ENCODE measurements at regions not wholly inside any gene's neighbourhood (a gene's known extent, or its start where the extent isn't known, plus 50 kb on each side); places are given as distances from the start of the nearest gene placed in this dataset.
"Not testable (repeated sequence)": the region's sequence is repeated elsewhere in the genome, so short reads cannot be mapped to it uniquely, and the experiment has no call there.

DNA sequence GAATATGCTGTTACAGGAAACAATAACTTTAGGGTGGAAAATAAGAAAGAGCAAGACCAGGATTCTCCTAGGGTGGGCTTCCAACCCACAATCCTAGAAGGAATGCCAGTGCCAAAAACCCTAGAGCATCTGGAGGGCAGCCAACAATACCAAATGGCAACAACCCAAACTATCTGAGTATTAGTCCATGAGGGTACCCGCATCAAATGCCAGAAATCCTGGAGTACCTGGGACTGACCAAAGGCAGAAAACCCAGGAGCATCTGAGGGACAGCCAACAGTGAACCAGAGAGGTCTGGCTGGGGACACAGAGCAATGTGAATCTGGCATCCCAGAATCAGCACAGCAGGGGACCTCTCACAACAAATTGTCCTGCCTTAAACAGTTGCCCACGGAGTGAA is 126.3 kb downstream of the SCG2 start:
- DNase-seq: no peak

DNA sequence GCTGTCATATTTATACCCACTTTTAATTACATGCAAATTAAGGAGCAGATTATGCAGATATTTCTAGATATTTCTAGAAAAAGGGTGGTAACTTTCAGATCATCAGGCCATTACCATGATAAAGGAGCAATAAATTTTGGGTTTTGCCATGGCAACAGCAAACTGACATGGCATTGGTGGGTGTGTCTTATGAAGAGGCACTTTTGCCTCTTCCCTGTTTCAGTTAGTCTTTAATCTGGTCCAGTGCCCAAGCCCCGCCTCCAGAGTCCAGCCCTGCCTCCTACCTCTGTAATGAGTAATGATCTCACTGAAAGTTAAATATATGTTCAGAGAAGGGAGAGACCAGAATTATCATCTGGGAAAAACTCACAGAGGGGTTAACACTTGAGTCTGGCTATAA is 124.8 kb downstream of the SCG2 start:
- DNase-seq: no peak

DNA sequence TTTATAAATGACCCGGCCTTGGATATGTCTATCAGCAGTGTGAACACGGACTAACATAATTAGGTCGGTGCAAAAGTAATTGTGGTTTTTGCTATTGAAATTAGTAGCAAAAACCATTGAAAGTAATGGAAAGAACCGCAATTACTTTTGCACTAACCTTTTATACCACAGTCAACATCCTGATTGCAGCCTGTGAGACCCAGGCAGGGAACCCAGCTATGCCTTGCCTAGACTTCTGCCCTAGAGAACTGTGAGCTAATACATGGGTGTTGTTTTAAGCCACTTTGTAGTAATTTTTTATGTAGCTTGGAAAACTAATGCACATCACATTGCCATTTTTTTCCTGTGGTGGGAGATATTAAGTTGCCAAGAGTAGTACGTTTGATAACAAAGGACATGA is 120.7 kb downstream of the SCG2 start:
- DNase-seq: no peak

DNA sequence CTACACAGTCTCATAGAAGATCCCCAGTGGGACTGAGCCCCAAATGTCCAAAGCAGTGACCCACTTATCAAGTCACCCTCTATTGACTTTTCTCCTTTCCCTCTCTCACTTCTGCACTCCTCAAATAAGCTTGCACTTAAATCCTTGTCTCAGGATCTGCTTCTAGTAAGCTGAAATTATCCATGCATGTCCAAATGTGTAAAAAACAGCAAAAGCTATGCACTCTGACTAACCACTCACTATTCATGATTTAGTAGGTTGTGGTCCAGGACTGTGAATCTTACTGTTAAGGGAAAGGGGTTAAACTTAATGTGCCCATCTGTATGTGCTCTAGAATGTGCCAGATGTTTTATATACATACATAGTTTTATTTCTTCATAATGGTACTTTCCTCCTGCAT is 115.4 kb downstream of the SCG2 start:
- no peak for DNase-seq

DNA sequence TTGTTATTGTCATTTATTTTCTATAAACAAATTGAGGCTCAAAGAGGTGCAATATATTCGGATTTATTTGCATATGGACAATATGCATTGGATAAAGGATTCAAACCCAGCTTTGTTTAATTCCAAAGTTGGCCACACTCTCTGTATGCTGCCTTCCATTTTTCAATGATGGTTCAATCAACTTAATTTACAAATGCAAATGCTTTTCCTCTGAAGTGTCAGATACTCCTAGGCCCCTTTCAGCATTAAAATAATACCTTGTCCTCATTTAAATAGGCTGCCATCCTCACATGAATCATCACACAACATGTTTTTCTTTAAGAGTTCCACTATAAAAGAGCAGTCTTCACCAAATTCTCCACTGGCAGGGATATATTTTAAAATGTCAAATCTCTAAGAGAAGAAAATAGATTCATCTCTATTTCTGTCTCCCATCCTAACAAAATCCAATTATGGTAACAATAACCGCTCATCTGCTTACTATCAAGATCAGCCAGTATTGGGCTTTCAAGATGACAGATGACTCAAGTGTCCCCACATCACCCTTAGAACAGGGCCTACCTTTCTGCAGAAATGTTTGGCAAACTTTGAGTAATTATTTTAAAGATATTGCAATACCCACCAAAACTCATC is 114.8 kb downstream of the SCG2 start:
- DNase-seq: no peak

DNA sequence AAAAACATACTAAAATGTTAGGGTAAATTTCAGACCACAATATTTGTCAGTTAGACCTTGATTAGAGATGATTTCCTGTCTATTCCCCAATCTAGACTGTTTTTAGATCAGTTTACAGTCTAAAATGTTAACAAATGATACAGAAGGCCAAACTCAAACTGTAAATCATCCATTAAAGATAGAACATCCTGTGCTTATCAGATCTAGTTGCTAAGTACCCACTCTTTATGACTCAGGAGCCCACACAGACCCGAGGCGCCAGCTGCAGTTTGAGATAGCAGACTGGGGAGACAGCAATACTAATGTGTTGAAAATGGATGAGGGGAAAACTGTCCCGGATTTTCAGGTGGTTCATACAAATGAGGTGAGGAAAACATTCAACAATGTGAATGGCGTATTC is 113.3 kb downstream of the SCG2 start:
- no peak for DNase-seq

DNA sequence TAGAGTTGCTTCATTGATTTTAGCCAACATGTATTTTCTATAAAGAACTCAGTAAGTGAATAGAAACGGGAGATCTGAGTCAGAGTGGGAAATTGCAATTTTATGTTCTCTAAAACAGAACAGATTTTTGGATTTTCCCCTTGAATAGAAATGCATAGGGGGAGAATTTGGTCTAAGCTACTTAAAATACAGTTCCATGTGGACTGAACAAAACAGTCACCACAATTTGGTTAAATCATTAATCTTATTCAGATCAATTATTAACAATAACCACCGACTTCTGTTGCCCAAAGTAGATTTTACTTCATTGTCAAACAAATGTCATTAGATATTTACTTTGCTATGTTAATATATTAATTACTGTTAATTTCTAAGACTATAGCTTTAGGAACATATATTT is 107.7 kb downstream of the SCG2 start:
- no peak for DNase-seq

DNA sequence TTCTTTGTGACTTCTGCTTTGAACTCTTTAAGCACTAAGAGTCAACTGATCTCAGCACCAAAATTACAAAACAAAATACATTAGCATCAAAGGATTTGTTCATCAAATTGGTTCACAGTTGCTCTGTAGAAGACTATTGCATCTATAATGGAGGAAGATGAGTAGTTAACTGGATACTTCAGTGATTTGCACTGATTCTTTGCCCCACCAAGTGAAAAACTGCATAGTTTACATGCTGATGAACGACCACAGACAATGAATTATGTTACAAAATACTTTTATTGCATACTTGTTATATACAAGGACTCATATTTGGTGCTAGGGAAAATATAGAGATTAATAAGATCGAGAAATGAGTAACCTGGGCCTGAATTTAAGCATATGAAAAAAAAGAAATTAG is 107.2 kb downstream of the SCG2 start:
- DNase-seq: no peak

DNA sequence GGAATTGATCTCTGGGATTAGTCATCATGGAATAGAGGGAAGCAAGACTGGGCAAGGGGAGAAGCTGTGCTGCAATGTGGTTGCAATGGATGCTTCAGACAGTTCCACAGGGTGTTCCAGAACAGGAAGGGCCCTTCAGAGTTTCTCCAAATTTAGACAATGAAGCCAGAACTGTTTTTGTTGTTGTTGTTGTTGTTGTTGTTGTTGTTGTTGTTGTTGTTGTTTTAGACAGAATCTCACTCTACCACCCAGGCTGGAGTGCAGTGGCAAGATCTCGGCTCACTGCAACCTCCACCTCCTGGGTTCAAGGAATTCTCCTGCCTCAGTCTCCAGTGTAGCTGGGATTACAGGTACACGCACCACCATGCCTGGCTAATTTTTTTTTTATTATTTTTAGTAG is 105.3 kb downstream of the SCG2 start:
- not testable (repeated sequence) for DNase-seq

DNA sequence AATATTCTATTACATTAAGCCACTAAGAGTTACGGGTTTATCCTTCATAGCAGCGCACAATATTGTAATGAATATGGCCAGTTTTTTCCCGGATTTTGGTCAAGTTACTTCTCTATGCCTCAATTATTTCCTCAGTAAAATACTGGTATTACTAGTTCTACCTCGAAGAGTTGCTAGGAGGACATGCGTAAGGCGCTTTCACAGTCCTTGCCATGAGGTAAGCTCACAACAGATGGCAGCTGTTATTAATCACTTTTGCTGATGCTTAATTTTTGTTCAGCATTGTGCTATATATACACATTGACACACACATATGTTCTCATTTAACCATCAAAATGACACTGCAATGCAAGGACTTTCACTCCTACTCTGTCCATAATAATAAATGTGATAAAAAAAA is 101.5 kb downstream of the SCG2 start:
- DNase-seq: no peak

DNA sequence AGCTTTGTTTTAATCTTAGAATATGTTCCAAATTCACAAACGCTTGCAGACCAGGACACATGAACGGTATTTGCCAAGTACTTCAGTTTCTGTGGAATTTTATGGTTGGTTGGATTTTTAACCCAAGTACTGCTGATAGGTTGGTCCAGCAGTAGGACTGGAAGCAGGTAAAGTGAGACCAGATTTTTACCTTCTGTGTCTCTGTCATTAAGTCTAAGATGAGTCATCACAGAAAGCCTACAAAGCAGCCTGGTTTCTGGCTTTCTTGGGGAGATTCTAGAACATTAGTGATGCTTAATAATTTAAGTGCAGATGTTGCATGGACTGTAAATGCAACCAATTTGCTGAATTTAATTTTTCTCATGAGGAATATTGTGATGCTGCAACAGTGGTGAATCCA is 100.5 kb downstream of the SCG2 start:
- DNase-seq: no peak

DNA sequence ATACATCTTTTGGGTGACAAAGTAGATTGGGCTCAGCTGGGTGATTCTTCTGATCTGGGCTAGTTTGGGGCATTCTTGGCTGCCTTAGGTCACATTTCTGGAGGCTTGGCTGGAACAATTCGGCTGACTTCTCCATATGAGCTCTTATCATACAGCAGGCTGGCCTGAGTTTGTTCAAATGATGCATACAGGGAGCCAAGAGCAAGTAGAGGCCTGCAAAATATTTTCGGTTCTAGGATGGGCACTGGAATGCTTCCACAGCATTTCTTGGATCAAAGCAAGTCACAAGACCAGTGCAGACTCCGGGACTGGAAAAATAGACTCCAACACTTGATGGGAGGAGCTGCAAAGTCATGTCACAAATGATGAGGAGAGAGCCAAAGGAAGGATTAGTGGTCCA is 98.4 kb downstream of the SCG2 start:
- DNase-seq: no peak

DNA sequence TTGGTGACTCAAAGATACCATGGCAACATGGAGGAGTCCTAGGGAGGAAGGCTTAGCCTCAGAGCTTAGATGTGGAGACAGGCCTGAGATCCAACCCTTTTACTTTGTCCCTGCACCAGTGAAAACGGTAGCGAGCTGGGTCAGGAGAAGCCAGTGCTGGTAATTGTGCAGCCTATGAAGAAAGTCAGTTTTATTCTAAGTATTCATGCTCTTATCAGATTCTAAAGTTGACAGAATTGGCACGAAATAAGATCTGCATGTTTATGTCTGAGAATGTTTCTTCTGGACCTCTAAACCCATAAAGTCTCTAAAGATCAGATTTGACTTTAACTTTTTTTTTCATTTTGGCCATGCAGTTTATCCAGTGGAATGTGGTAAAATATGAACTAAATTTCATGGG is 93.8 kb downstream of the SCG2 start:
- no peak for DNase-seq

DNA sequence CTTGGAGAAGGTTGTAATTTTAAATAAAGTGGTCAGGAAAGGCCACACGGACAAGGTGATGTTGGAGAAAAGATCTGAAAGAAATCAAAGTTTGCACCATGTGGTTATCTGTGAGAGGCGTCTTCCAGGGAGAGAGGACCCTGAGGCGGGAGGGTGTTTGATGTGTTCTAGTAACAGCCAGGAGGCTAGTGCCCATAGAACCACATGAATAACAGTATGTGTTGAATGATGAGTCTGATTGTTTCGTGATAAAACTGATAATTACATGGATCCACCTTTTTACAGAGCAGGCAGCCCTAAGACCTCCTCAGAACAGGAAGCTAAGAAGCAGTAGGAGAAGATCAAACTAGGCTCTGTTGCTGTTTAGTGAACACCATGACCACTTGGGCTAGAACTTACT is 91.4 kb downstream of the SCG2 start:
- DNase-seq: no peak

DNA sequence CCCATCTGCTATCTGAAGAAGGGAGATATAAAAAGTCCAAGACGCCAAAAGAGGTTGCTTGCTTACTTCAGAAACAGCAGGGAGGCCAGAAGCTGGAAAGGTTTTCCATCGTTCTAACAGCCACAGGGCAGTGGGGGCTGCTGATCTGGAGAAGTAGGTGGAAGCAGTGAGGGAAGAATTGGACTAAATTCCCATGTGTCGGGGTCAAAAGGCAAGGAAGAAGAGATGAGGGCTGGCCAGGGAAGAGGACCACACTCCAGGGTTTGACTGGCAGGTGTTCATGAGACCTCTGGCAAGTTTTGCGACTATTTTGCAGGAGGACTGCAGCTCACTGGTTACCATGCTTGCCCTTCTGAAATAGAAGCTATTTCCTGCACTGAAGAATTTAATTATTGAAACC is 91.0 kb downstream of the SCG2 start:
- no peak for DNase-seq

DNA sequence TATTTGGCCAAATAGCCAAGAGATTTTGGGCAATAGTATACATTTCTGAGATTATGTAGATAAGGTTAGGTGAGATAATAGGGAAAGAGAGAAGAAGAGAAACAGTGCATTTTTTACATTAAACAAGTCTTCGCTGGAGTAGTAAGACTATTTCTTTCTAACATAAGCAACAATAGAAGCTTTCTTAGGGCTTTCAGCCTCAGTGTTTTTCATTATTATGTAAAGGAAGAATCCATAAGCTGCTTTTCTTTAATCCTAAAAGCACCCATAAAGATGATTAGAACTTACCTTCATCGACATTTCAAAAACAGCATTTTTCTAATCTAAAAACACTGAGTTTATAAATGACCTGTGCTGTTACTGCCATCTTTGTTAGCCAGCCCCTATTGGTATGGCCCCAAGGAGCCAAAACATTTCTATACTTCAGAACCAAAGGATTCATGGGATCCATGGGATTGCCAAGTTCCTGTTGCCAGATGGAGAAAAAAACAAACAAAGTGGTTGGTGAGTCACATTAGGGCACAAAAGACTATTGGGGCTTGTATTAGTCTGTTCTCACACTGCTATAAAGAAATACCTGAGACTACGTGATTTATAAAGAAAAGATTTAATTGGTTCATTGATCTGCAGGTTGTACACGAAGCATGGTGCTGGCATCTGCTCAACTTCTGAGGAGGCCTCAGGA is 88.2 kb downstream of the SCG2 start:
- DNase-seq: no peak

DNA sequence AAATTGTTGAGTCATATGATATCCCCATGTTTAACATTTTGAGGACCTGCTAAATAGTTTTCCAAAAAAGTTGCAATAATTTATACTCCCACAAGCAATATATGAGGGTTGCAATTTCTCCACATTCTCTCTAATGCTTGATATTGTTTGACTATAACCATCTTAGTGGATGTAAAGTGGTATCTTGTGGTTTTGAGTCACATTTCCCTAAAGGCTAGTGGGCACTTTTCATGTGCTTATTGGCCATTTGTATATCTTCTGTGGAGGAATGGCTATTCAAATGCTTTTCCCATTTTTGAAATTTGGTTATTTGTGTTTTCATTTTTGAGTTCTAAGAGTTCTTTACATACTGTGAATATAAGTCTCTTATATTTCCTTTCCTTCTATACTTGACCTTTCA is 82.7 kb downstream of the SCG2 start:
- DNase-seq: no peak

DNA sequence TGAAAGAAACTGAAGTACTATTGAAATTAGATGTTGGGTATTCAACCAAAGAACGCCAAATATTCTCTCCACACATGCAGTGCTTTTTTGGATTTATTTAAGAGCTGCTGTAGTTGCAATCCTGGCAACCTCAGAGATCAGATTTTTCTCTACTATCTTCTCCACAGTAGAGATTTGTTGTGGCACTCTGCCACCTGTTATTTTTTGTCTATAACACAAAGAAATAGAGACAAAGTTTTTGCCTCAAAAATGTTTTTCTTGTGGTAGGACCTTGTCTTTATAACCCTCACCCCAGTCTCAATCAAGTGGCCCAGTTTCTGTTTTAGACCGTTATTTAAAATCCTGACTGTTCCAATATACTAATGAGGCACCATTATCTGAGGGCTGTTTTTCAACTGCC is 79.4 kb downstream of the SCG2 start:
- DNase-seq: no peak

DNA sequence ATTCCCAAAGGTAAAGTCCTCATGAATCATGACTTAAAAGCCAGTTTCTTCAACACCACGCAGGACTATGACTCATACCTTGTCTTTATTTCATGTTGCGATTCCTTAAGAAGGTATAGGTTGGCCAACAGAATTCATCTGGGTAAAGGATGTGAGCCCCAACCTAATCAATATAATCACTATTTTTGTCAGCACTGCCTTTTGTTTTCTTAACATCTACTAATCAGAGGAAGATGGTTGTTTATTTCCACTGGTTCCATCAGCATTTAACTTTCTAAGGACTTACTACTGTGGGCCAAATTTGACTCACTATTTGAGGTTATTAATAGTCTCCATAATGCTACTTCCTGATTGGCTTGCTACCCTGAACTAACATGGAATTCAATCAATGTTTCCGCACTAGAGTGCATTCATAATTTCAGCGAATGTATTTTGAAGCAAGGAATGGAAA is 78.6 kb downstream of the SCG2 start:
- DNase-seq: no peak

DNA sequence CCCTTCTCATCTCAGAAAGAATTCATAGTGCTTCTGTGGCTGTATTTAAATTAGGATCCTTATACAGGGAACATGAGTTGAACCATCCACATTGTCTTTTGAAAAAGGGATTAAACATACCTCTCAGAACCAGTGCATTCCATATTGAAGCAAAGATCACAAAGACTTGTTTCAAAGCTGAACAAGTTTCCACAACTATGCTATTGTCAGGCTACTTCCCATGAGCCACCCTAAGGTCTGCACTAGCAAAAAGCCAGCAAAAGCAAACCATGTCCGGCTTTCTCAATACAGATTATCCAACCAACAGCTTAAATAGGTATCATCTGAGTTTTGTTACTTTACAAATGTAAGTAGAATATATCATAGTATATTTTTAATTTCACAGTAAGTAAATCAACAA is 78.1 kb downstream of the SCG2 start:
- no peak for DNase-seq

DNA sequence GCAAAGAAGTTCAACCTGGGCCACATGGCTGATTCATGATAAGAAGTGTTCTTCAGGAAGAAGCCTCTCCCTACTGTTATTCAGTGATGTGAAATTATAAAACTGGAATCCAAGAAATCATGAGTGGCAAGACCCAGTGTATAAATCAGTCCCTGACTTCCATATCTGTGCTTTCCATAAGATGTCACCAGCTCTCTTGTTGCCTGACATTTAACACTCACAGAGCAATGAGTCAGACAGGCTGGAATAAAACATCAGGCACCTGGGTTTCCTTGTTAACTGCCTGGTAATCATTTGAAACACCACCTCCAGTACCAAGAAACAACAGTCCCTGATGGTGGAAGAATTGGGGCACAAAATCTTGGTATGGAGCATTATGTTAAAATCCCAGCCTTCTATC is 76.1 kb downstream of the SCG2 start:
- no peak for DNase-seq

DNA sequence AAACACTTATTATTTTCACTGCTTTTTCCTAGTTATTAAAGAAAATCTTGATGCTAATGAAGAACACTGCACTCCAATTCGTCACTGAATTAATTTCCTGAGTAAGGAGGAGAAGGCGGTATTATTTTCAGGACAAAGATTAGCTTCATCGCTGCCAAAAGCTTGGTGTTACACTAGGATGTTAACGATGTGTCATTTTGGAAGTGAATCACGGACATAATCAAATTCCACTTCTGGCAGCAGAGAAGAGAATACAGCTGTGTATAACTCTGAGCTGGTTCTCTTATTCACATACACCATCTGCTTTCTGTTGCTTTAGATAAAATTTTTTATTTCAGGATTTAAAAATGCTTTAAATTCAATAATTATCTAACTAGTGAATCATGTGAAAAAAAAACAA is 74.1 kb downstream of the SCG2 start:
- no peak for DNase-seq

DNA sequence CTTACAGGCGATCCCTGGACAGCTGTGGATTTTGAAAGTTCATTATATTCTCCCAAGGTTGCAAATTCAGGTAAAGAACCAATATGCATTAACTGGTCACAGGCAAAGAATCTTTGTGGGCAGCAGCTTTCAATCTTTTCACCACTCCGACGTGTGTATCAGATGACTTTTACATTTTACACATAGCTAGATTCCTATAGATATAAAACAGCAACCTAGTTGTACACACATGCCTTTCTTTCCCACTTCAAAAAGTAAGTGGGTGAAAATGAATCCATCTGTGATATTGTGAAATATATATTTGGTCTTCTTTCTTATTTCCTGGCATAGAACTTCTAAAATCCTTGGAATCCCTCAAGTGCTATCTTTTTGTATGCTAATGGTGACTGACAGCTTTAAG is 72.5 kb downstream of the SCG2 start:
- DNase-seq: no peak

DNA sequence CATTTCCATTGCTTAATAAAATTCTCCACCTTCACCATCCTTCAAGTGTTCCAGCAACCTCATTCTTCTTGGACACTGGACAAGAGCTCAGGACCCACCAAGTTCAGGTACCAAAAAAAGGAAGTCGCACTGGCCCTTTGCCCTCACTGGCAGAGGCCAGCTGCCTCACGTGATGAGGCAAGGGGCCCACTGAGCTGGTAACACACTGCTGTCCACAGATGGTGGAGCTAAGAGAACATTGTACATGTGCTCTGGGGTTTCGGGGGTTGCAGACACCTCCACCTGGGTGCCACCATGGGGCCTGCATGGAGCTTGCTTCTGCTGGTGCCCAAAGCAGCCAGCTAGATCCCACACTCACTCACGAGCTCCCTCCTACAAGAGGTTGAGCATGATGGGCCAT is 71.3 kb downstream of the SCG2 start:
- no peak for DNase-seq

DNA sequence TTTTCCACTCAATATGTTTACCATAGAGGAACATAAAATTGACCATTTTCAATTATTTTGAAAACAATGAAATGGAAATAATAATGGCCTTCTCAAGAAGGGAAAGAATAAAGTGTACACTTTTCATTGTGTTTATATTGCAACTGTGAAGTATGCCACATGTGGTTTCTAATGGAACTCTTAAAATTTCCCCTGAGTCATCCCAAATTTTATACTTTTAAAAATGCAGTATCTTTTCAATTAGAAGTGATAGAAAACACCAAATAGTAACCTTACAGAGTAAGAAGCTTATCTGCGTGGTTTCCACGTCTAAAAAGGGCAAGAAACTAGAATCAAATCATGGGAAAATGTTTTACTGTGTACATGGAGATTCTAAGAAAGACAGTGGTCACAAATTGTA is 70.0 kb downstream of the SCG2 start:
- no peak for DNase-seq

All from right hindlimb (tissue), 1 donor.